Fibroblast of the conjunctiva (primary cell): ENCODE measurements at regions not wholly inside any gene's neighbourhood (a gene's known extent, or its start where the extent isn't known, plus 50 kb on each side); places are given as distances from the start of the nearest gene placed in this dataset.

Experiments
- DNase-seq: peaks from one replicate; pipeline ENCODE4 v3.0.0-alpha.2; 2010; ENCODE audit warnings: low read depth

DNA sequence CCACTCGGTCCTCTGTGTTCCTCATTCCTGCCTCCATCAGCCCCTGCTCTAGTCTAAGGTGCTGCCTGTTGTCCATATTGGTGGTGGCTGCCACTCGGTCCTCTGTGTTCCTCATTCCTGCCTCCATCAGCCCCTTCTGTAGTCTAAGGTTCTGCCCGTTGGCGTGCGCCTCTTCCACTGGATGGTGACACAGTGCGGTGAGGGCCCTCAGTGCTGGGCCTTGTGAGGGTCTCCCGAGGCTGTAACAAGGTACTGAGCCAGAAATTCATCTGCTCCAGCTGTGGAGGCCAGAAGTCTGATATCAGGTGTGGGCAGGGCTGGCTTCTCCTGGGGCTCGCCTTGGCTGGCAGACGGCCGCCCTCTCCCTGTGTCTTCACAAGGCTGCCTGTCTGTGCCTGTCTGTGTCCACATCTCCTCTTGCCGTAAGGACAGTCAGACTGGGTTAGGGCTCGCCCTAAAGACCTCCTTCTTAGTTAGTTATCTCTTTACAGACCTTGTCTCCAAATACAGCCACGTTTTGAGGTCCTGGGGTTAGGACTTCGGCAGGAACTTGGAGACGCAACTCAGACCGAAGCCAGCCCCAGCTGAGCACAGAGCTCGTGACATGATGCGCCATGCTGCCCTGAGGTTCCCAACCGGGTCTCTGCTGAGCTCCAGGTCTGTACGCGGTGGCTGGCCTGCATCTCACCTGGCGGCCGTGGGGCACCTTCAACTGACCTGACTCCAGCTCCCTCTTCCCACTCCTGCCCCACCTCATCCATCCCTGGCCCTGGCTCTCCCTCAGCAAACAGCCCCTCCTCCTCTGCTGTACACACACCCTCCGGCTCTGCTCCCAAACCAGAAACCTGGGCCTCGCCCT is 181.4 kb upstream of the SHH start:
- no peak for DNase-seq

DNA sequence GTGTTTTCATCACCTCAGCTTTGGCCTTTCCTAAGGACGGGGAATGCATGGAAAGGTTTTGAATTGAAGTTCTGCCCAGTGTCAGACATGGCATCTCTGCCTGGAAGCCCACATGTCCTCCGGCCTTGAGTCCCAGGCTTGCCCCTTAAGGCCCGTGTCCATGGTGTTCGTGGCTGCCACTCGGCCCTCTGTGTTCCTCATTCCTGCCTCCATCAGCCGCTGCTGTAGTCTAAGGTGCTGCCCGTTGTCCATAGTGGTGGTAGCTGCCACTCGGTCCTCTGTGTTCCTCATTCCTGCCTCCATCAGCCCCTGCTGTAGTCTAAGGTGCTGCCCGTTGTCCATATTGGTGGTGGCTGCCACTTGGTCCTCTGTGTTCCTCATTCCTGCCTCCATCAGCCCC is 180.7 kb upstream of the SHH start:
- DNase-seq = no peak

DNA sequence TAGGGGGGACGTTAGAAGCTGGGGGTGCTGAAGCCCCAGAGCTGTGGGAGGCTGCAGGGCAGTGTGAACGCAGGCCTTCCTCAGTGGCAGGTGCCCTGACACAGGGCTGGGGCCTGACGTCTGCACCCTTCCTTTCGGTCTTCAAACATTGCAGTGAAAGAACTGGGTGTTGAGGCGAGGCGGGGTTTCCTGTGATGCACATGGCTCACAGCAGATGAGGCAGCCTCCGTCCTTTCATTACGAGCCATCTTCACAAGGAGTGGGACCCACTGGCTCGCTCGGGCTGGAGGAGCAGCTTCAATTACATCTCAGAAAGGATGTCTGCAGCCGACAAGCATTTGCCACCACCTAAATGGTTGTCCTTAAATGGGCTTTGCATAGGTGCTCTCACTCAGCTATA is 180.3 kb upstream of the SHH start:
- DNase-seq = no peak

DNA sequence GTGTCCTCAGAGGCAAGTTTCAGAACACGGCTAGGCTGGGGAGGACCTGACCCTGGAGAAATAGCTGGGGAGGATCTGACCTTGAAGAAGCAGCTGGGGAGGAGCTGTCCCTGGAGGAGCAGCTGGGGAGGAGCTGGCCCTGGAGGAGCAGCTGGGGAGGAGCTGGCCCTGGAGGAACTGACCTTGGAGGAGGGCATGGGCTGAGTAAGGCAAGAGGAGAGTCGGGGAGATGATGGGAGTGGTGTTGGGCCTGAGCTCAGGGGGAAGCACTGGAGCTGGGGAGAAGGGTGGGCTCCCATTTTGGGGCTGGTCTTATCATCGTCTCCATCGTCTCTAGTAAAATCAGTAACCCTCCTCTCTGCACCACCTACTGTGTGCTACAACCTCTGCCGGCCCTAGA is 179.8 kb upstream of the SHH start:
- no peak for DNase-seq

DNA sequence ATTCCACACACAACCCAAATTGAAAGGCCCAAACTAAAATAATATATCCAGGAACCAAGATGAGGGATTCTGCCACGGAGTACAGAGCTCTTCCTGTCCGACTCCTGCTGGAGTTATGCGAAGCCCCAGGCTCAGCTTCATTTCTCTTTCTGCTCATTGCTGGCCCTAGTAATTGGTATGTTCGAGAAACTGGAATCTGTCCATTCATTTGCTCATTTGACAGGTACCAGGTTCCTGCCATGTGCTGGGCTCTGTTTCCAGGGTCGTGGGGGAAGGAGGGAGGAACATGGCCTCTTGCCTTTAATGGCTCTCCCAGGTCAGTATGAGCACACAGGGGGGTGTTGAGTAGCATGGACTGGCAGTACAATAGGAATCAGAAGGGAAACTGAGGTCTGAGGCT is 179.2 kb upstream of the SHH start:
- no peak for DNase-seq

DNA sequence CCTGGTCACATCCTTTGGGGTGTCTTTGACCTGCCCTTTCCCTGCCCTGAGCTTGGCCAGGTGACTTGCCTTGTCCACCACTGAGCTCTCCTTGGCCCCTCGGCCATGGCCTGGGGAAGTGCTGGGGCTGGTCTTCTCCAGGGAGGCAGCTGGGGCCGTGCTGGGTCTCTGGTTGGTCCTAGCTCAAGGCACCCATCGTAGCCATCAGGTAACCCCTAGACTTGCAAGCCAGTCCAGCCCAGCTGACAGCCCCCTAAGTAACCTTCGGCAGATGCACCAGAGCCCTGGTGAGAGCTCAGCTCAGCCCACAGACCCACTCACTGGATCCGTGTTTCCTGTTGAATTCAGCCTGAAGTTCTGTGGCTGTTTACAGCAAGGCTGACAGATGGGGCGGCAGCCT is 176.2 kb upstream of the SHH start:
- DNase-seq = no peak

DNA sequence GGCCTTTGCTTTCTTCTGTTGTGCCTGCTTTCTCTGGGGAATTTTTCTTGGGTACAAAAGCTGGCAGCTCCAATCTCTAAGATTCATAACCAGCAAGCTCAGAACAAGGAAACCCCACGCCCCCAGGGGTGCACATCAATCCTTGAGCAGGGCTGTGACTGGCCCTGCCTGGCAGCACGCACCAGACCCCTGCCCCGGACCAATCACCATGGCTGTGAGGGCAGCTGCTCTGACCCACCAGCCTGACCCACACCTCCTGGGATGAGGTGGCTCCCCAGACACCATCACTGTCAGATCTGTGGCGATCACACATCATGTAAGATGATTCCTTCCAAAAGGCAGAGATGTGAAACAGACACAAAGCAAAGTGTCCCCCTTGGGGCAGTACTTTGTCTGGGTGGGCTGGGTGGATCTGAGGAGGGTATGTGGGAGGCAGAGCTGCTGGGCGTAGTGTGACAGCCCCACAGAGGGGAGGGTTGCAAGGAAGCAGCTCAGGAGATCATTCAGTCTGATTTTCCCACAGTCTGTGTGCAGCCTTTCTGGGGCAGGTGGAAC is 175.5 kb upstream of the SHH start:
- no peak for DNase-seq

DNA sequence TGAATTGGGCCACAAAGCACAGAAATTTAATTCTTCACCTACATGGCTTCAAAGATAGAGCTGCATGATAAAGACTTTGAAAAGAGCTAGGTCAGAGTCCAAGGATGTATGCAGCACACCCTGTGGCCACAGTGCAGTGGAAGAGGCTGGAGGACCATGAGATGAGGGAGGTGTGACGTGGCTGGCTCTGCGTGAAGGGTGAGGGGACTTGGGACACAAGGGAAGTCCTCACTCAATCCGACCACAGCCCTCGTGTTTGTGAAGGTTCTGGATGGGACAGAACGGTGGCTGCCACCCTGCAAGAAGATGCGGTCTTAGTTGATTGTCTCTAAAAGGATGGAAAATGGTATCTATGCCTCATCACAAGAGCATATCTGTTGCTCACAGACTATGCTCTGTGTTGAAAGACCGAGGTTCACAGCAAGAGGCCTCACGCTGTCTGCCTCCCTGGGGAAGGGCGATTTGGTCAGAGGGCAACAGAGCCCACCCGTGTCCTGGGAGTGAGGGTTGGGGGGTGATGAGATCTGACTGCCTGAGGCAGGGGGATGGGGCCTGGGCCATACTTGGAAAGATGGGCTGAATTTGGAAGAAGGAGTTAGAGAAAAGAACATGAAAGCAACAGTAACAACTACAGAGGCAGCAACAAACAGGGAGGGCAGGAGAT is 174.4 kb upstream of the SHH start:
- no peak for DNase-seq

DNA sequence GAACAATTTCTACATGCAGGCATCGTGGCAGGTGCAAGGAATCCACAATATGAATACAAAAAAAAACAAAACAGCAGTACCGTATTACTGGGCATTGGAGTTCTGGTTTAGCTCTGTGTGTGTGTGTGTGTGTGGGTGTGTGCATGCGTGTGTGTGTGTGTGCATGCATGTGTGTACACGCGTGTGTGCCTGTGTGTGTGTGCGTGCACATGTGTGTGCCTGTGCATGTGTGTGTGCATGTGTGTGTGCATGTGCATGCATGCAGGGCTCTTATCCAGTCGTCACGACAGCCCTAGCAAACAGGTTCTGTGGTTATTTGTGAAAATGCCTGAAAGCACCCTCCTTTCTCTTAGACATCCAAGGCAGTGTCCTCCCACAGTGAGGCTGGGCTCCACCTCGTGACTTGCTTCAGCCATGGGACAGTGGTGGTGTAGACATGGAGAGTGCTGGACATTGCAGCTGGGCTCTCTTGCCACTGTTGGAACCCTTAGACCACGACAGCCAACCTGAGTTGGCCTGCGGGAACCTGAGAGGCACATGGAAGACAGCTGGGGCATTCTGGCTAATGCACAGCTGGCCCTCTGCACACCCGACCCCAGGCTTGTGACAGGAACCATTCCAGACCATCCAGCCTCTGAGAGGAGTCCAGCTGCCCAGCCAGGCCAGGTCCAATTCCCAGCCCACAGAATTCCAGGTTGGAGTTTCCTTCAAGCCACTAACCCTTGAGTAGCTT is 173.4 kb upstream of the SHH start:
- DNase-seq = no peak

DNA sequence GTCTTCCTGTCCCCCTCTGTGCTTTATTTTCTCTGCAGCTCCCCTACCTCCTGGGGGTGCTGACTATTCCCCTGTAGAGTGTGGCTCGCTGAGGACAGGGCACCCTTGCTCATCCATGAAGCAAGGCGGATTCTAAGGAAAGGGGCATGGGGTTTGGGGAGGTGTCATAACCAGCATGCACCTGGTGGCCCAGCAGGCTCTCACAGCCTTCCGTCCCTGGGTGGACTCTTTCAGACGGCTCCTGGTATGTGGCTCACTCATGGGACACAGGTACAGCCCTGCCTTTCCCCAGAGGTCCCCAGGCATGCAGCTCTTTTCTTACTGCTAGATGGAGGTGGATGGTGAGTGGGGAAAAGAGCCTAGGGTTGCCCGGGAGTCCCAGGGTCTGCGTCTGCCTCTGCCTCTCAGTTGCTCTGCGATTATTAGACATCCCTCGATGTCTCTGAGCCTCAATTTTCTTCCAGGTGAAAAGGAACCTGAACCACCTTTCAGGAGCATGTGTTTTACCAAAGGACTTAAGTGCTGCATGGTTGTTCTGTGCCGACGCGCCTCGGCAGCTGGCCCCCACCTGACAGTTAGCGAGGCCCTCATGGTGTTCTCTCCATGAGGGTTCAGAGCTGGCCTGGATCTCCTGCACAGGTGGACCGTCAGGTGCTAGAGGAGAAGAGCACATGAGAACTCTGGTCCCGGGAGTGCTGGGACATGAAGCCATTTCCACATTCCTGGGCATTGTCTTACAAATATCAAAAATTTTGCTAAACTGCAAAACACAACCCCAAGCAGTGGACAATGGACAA is 172.5 kb upstream of the SHH start:
- no peak for DNase-seq

DNA sequence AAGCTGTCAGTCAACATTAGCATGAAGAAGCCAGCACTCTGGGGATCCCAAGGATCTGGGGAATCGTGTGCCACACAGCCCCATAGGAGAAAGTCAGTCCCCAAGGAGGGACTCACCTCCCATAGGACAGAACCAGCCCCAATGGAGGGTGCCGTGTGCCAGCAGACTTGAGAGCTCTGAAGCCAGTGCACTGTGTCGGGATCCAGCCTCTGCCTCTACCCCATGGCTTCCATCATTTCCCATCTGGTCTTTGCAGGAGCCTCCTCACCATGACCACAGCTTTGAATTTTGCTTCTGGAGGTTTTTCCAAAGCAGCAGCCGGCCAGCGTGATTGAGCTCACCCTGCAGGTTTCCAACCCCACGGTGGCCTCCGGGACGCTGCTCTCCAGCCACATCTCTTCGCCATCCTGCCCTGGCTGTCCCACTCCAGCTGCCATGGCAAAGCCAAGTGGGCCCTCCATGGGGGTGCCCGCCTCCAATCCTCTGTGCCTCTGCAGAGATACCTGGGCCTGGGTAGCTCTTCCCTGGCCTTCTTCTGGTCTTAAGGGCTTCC is 171.8 kb upstream of the SHH start:
- no peak for DNase-seq

DNA sequence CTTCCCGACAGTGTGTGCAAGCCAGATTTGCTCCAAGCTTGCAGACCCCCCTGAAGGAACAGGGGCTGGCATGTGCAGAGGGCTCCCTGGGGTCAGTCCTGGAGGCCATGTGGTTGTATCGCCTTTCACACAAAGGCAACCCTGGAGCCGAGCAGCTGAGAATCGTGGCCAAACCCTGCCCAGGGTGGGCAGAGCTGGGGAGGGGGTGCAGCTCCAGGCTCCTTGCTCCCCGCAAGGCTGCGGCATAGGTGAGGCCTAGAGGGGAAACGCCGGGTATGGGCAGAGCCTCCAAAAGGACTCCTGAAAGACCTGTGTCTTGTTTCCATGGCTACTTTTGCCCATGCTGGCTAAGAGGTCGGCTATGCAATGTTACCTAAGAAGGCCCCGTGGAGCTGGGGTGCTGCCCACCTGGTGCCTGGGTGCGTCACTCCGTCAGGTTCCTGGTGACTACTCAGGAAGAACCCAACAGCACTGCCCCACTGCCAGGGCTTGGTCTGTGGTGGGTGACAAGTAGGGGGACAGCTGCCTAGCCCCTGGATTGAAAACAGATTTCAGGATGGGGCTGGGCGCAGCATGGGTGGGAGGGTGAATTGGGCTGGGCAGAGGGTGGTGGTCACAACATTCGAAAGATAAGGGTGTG is 171.0 kb upstream of the SHH start:
- DNase-seq = no peak

DNA sequence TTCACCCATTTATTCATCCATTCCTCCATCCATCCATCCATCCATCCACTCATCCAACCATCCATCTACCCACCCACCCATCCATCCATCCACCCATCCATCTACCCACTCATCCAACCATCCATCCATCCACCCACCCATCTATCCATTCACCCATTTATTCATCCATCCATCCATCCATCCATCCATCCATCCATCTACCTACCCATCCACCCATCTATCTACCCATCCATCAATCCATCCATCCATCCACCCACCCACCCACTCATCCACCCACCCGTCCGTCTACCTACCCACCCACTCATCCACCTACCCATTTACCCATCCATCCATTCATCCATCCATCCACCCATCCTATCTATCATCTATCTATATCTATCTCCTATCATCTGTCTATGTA is 169.4 kb upstream of the SHH start:
- no peak for DNase-seq

DNA sequence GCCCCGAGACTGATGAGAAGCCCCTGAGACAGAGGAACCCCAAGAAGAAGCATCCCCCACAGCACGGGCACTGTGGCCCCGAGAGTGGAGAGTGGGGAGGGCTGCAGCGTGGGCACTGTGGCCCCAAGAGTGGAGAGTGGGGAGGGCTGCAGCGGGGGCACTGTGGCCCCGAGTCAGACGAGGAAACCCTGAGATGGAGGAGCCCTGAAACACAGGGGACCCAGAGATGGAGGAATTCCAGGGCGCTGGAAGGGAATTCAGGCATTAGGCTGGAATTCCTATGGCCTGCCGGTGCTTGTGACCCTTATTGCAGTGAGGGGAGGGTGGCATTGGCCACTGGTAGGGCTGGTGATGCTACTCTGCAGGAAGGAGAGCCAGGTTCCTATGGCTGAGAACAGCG is 168.6 kb upstream of the SHH start:
- no peak for DNase-seq

DNA sequence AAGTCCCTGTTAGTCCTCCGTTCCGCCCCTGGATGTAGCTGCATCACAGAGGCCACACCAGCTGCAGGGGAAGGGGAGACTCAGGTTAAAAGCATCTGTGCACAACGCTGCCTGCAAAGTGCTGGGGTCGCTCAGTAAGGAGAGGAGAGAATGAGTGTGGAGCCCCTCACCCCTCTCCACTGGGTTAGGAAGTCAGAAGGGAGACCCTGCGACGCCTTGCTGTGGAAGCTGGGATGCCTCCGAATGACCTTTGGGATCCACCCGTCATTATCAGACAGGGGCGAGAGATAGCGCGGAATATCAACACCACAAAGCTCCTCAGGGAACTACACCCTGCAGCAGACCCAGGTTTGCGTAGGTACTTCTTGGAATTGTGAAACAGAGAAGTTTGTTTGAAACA is 167.7 kb upstream of the SHH start:
- no peak for DNase-seq

DNA sequence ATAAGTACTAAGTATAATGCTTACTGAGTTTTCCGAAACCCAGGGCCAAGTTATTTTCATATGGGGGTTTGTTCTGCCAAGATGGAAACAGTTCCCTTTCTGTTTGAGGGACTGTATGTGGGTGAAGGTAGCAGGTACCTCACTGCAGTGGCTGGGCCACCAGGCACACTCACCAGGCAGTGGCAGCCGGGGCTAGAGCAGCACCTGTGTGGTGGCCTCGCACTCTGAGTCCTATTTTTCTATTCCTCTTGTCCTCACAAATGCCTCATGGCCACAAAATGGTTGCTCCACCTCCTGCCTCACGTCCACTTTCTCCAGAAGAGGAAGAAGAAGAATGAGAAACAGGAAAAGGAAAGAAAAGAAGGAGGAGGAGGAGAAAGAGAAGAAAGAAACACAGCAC is 167.3 kb upstream of the SHH start:
- no peak for DNase-seq

DNA sequence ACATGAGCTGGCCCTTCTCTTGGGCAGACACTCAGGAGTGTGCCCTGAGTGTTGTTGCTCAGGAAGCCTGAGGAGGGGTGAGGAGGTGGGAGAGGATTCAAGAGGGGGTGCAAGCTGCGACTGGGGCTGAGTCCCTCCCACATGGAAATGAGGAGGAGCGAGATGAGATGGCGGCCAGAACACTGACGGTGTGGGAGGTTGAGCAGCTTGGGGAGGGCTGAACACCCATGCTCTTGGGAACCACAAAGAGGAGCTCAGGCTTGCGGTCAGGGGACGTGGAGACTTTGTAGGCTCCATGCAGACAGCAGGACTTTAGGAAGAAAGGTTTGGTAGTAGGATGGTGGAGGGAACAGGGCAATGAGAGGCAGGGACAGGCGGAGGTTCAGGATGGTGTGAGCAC is 163.2 kb upstream of the SHH start:
- no peak for DNase-seq

DNA sequence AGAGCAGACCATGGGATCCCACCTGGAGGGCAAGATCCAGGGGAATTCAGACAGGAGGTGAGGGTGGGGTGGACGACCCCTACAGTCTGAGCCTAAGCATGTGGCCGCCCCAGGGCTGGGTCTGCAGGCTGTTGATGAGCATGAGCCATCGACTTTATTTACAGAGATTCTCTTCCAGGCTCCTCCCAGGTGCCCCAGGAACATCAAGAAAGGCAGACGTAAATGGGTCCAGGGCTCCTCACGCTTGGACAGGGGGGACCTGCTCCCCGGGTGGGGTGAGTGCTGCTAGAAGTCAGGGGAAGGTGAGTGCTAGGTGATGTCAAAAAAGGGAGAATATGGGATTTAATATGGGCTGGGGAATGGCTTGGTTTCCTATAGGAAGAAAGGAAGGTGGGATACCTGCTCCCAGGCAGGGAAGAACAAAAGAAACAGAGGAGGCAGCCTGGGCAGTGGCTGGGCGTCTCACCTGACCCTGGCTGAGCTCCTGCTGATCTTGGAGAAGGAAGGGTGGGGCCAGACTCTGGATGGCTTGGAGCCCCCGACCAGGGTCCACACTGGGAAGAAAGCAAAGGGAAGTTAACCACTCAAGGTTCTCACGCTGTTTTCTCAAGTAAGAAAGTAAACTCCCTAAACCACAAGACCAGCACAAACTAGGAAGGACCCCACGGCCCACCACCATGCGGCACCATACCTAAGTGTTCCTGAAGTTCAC is 162.1 kb upstream of the SHH start:
- no peak for DNase-seq

DNA sequence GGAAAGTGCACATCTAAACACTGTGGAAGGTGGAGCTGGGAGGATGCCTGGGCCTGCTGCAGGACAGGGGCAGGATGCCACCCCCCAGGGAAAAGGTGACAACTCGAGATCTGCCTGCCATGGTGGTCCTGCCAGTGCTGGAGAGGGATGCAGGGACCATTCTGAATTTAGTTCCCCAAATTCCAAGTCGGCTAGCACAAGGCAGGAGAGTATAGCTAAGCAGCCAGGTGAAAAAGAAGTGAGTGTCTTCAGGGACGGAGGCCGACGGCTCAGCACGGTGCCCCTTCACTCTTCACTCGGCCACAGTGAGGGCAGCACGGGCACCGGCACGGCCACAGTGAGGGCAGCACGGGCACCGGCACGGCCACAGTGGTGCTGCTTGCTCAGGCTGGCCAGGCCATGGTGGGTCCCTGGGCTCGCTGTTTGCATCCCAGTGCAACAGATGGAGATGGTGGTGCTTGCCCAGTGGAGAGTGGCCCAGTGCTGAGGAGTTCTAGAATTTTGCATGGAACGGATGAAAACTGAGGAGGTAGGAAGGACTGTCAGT is 161.3 kb upstream of the SHH start:
- DNase-seq = no peak

DNA sequence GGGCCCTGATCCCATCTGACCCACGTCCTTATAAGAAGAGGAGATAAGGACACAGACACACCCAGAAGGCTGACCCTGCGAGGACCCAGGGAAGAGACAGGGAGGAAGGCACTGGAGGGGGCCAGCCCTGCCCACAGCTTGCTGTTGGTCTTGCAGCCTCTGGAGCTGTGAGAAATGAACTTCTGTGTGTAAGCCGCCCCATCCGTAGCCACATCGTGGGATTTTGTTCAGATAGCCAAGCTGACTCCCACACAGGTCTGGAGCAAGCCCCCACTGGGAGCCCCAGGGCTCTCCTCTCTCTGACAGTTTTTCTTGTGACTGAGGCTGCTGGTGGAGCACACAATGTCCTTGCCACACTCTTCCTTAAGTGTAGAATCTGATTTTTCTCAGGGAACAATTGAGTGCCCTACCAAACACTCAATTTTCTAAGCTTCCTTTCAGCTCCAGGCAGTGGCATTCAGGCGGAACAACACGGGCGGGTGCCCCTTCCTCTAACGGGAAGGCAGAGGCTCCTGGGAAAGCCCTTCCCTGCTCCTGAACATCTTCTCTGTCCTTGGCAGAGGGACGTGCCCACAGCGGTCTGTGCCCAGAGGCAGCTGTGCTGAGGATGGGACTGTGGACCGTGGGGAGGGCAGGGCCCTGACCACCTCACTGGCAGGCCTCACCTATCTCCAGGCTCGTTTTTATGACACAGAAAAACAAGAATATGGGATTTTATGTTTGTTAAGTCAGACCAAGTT is 160.6 kb upstream of the SHH start:
- DNase-seq = no peak
